Thymus (tissue), 11 donors: ENCODE measurements at regions not wholly inside any gene's neighbourhood (a gene's known extent, or its start where the extent isn't known, plus 50 kb on each side); places are given as distances from the start of the nearest gene placed in this dataset.
"Not testable (repeated sequence)": the region's sequence is repeated elsewhere in the genome, so short reads cannot be mapped to it uniquely, and the experiment has no call there.

Experiments used
- DNase-seq, 9 donors: peaks; one replicate each; pipeline ENCODE4 v3.0.0-alpha.2; 2013; ENCODE audit warnings: low spot score in 9 of 9, low read depth in 6 of 9, missing footprints in 1 of 9
- H3K27ac ChIP-seq, 2 donors: one replicate each; pipeline ENCODE4 v1.5.1; 2013; ENCODE audit warnings: control low read depth in 1 of 2, low read depth in 1 of 2, low read length in 1 of 2, mild to moderate bottlenecking in 1 of 2, moderate library complexity in 1 of 2
- H3K27me3 ChIP-seq, 2 donors: one replicate each; pipeline ENCODE4 v1.5.1; 2013; ENCODE audit warnings: low read length in 1 of 2; ENCODE audit not compliant: control insufficient read depth in 2 of 2, insufficient read depth in 1 of 2
- H3K36me3 ChIP-seq, 2 donors: one replicate each; pipeline ENCODE4 v1.5.1; 2013; ENCODE audit warnings: low read length in 1 of 2, mild to moderate bottlenecking in 1 of 2, moderate library complexity in 1 of 2; ENCODE audit not compliant: control insufficient read depth in 2 of 2, insufficient read depth in 2 of 2
- H3K4me1 ChIP-seq, 2 donors: one replicate each; pipeline ENCODE4 v1.5.1; 2013; ENCODE audit warnings: low read length in 2 of 2; ENCODE audit not compliant: control insufficient read depth in 2 of 2, insufficient read depth in 2 of 2
- H3K4me3 ChIP-seq, 2 donors: one replicate each; pipeline ENCODE4 v1.5.1; 2013; ENCODE audit warnings: low read length in 2 of 2, control low read depth in 1 of 2, mild to moderate bottlenecking in 1 of 2
- H3K9me3 ChIP-seq, 2 donors: one replicate each; pipeline ENCODE4 v1.5.1; 2013; ENCODE audit warnings: low read length in 1 of 2, mild to moderate bottlenecking in 1 of 2; ENCODE audit not compliant: control insufficient read depth in 2 of 2, insufficient read depth in 1 of 2
- WGBS: extraction: QIAGEN DNeasy Blood & Tissue Kit; methylation state at CpG from one replicate; pipeline ENCODE4 v1.1.7; 2013; 5-methylcytosine and 5-hydroxymethylcytosine counted together
- donor health status: healthy.

DNA sequence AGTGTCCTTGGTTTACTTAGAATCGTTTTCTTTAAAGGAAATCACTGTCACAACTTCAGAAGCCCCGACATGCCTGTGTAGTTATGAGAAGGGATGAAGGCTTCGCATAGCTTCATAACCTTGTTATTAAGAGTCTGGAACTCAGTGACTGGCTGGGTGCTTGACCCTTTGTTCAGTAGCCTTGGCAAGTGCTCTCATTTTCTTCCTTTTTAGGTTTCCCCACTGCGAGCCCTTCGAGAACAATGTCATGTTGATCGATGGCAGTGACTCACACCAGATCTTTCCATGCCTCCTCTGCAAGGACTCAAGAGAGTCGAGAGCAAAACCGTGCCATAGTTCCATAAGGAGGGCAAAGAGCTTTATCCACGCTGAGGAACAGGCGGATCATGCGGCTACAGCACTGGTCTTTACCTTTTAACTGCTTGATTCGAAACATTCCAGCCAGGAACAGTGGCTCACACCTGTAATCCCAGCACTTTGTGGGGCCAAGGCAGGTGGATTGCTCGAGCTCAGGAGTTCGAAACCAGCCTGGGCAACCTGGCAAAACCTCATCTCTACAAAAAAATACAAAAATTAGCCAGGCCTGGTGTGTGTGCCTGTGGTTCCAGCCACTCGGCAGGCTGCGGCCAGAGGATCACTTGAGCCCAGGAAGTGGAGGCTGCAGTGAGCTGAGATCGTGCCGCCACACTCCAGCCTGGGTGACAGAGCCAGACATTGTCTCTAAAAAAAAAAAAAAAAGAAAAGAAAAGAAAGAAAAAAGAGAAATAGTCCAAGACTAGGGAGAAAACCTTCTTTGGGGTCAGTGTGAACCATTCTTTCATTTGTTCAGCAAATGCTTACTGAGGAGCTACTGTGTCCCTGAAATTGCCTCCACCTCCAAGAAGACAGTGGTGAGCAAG lies 95.4 kb upstream of the ERRFI1 start:
- H3K4me3 ChIP-seq = no peak overlapping the region
- H3K36me3 ChIP-seq = no peaks in the 10 kb centered on the region
- DNase-seq = no peak
- peak overlapping the region in 1 of 2 donors; percentile 46 for H3K27ac ChIP-seq
- H3K27me3 ChIP-seq = peaks cover 0 to 28% of the 10 kb centered on the region in 2 donors
- no peaks in the 10 kb centered on the region for H3K4me1 ChIP-seq
- WGBS = 60% methylated on average over 18 of the region's 18 CpGs
- peaks cover 2 to 5% of the 10 kb centered on the region in 2 donors for H3K9me3 ChIP-seq

GRCh38 chr1:8120693-8121260 lies 94.7 kb upstream of the ERRFI1 start:
- peaks cover 2 to 5% of the 10 kb centered on the region in 2 donors for H3K9me3 ChIP-seq
- H3K4me3 ChIP-seq = no peak overlapping the region
- H3K36me3 ChIP-seq = no peaks in the 10 kb centered on the region
- H3K27ac ChIP-seq = peak overlapping the region in 1 of 2 donors; percentile 46
- no peaks in the 10 kb centered on the region for H3K4me1 ChIP-seq
- 13% methylated on average over 10 of the region's 10 CpGs for WGBS
- H3K27me3 ChIP-seq = peaks cover 0 to 28% of the 10 kb centered on the region in 2 donors
- no peak for DNase-seq

- H3K27ac ChIP-seq, H3K4me1 ChIP-seq: not testable (repeated sequence)
- 92% methylated on average over 6 of the region's 6 CpGs for WGBS
Observed at GRCh38 chr1:8118736-8119135, 92.6 kb upstream of the ERRFI1 start.

GRCh38 chr1:8118031-8118451 lies 91.9 kb upstream of the ERRFI1 start:
- no peak overlapping the region for H3K4me3 ChIP-seq
- no peaks in the 10 kb centered on the region for H3K9me3 ChIP-seq
- 94% methylated on average over 7 of the region's 7 CpGs for WGBS
- no peaks in the 10 kb centered on the region for H3K4me1 ChIP-seq
- H3K27me3 ChIP-seq = peaks cover 0 to 26% of the 10 kb centered on the region in 2 donors
- H3K27ac ChIP-seq = no peak overlapping the region
- no peaks in the 10 kb centered on the region for H3K36me3 ChIP-seq
- DNase-seq = no peak

More at GRCh38 chr1:8118736-8119135, 92.6 kb upstream of the ERRFI1 start:
- not testable (repeated sequence) for H3K4me3 ChIP-seq, DNase-seq, H3K9me3 ChIP-seq, H3K36me3 ChIP-seq
- H3K27me3 ChIP-seq = peaks cover 0 to 26% of the 10 kb centered on the region in 2 donors

- H3K9me3 ChIP-seq = no peaks in the 10 kb centered on the region
- DNase-seq = no peak
- no peaks in the 10 kb centered on the region for H3K36me3 ChIP-seq
- peaks cover 0 to 19% of the 10 kb centered on the region in 2 donors for H3K27me3 ChIP-seq
- peak overlapping the region in 1 of 2 donors; percentile 52 for H3K27ac ChIP-seq
- WGBS = 92% methylated on average over 6 of the region's 6 CpGs
- no peaks in the 10 kb centered on the region for H3K4me1 ChIP-seq
- no peak overlapping the region for H3K4me3 ChIP-seq
Observed at GRCh38 chr1:8116894-8117264, 90.8 kb upstream of the ERRFI1 start.

- Histone ChIP-seq H3K27me3 (peaks cover 0 to 8% of the 10 kb centered on the region in 2 donors), H3K9me3 (no peaks in the 10 kb centered on the region), H3K4me3 (no peak overlapping the region), H3K4me1 (no peaks in the 10 kb centered on the region), H3K27ac (no peak overlapping the region), H3K36me3 (no peaks in the 10 kb centered on the region)
- no peak for DNase-seq
- 98% methylated on average over 9 of the region's 9 CpGs for WGBS
Observed at GRCh38 chr1:8115769-8116167, 89.7 kb upstream of the ERRFI1 start.

- Histone ChIP-seq H3K4me1 (no peaks in the 10 kb centered on the region), H3K27me3 (peaks cover 0 to 2% of the 10 kb centered on the region in 2 donors), H3K27ac (no peak overlapping the region), H3K4me3 (no peak overlapping the region), H3K9me3 (no peaks in the 10 kb centered on the region), H3K36me3 (no peaks in the 10 kb centered on the region)
- no peak for DNase-seq
- 98% methylated on average over 10 of the region's 10 CpGs for WGBS
Observed at GRCh38 chr1:8115031-8115768, 89.1 kb upstream of the ERRFI1 start.

GRCh38 chr1:8113262-8114220 lies 87.4 kb upstream of the ERRFI1 start:
- Histone ChIP-seq H3K9me3 (no peaks in the 10 kb centered on the region), H3K27ac (no peak overlapping the region), H3K27me3 (no peaks in the 10 kb centered on the region), H3K4me3 (no peak overlapping the region), H3K36me3 (no peaks in the 10 kb centered on the region), H3K4me1 (no peaks in the 10 kb centered on the region)
- DNase-seq = no peak
- WGBS = 82% methylated on average over 17 of the region's 17 CpGs
